PC-9 (cell line): ENCODE measurements at regions not wholly inside any gene's neighbourhood (a gene's known extent, or its start where the extent isn't known, plus 50 kb on each side); places are given as distances from the start of the nearest gene placed in this dataset.

Experiments used
- BruUV-seq: library from RNA; stranded (reverse); fragments of 400-500 nt; replicated peaks from 2 replicates; lab custom pipeline; 2021; lab: Mats Ljungman, UMichigan
- CTCF ChIA-PET: fragments of 300-600 bp; sonication (Branson Sonifier 250); formaldehyde crosslinking; loops from one replicate; lab custom pipeline; 2022; ENCODE audit warnings: antibody characterized with exemption; lab: Charles Lee
- POLR2A ChIA-PET: fragments of 300-600 bp; sonication (Branson Sonifier 250); formaldehyde crosslinking; loops from one replicate; lab custom pipeline; 2022; ENCODE audit warnings: antibody characterized with exemption; ENCODE audit not compliant: unreplicated experiment; lab: Charles Lee
- DNase-seq, 2 experiments: peaks; one replicate each; pipeline versions ENCODE4 v3.0.0 to v3.0.0-alpha.2; 2015 to 2022; ENCODE audit warnings: mixed read lengths in 1 of 2
- H2AFZ ChIP-seq: fragments of 200-600 bp; sonication (generic); 2 replicates; pipeline ENCODE4 v1.8.1; 2017; ENCODE audit warnings: antibody characterized with exemption
- H3F3A ChIP-seq: fragments of 200-600 bp; sonication (generic); 2 replicates; pipeline ENCODE4 v1.8.1; 2017; ENCODE audit warnings: antibody characterized with exemption, mild to moderate bottlenecking, low read depth; ENCODE audit not compliant: insufficient read depth
- H3K27ac ChIP-seq: fragments of 200-600 bp; sonication (generic); 2 replicates; pipeline ENCODE4 v1.6.1; 2016; ENCODE audit warnings: mixed run types
- H3K27me3 ChIP-seq: fragments of 200-600 bp; sonication (generic); 2 replicates; pipeline ENCODE4 v1.6.1; 2016; ENCODE audit warnings: low read depth, mixed run types; ENCODE audit not compliant: insufficient read depth
- H3K36me3 ChIP-seq: fragments of 200-600 bp; sonication (generic); 2 replicates; pipeline ENCODE4 v1.6.1; 2016; ENCODE audit warnings: low read depth, mixed run types
- H3K4me1 ChIP-seq: fragments of 200-600 bp; sonication (generic); replicated peaks from 2 replicates; pipeline ENCODE4 v1.6.1; 2016; ENCODE audit warnings: mixed run types; ENCODE audit not compliant: insufficient read depth
- H3K4me2 ChIP-seq: fragments of 200-600 bp; sonication (generic); 2 replicates; pipeline ENCODE4 v1.6.1; 2017; ENCODE audit warnings: mixed run types
- H3K4me3 ChIP-seq: fragments of 200-600 bp; sonication (generic); 2 replicates; pipeline ENCODE4 v1.6.1; 2016; ENCODE audit warnings: mixed run types
- H3K79me2 ChIP-seq: fragments of 200-600 bp; sonication (generic); 2 replicates; pipeline ENCODE4 v1.6.1; 2017; ENCODE audit warnings: low read depth, mixed run types
- H3K9me2 ChIP-seq: fragments of 200-600 bp; sonication (generic); 2 replicates; pipeline ENCODE4 v1.8.1; 2017; ENCODE audit warnings: mild to moderate bottlenecking; ENCODE audit not compliant: insufficient read depth
- H3K9me3 ChIP-seq: fragments of 200-600 bp; sonication (generic); 2 replicates; pipeline ENCODE4 v1.8.1; 2016; ENCODE audit warnings: low read depth; ENCODE audit not compliant: insufficient read depth
- H4K20me1 ChIP-seq: fragments of 200-600 bp; sonication (generic); 2 replicates; pipeline ENCODE4 v1.8.1; 2017; ENCODE audit not compliant: insufficient read depth
- CTCF ChIP-seq: fragments of 200-600 bp; sonication (generic); conservative IDR thresholded peaks from 2 replicates; pipeline ENCODE4 v1.6.1; 2017; ENCODE audit warnings: mixed run types, antibody characterized with exemption, mild to moderate bottlenecking, moderate library complexity
- EZH2 ChIP-seq: fragments of 200-600 bp; sonication (generic); IDR thresholded peaks from 2 replicates; pipeline ENCODE4 v1.8.0; 2017; ENCODE audit warnings: antibody characterized with exemption, low read depth
- intact Hi-C: fragments of 100-400 bp; cut with micrococcal nuclease; formaldehyde crosslinking; loops from one replicate; pipeline ENCODE4 v1.10.0; 2022; ENCODE audit not compliant: unreplicated experiment

- no peaks in the 10 kb centered on the region for H4K20me1 ChIP-seq
- H3K27me3 ChIP-seq, result no peaks in the 10 kb centered on the region
- no peaks in the 10 kb centered on the region for H3K9me3 ChIP-seq
- no peak overlapping the region for H2AFZ ChIP-seq
- no peak overlapping the region for H3K27ac ChIP-seq
- H3K36me3 ChIP-seq, result no peaks in the 10 kb centered on the region
- intact Hi-C loops, result no loop called here
- no peaks in the 10 kb centered on the region for H3F3A ChIP-seq
- H3K79me2 ChIP-seq, result no peaks in the 10 kb centered on the region
- no peaks in the 10 kb centered on the region for H3K9me2 ChIP-seq
- H3K4me1 ChIP-seq, result no peaks in the 10 kb centered on the region
- no peak overlapping the region for H3K4me2 ChIP-seq
- ChIA-PET CTCF (no interaction called here), POLR2A (no interaction called here)
- no peak for DNase-seq
- no TSS peak for BruUV-seq
- no peak for TF ChIP-seq CTCF
- TF ChIP-seq EZH2, result no peak
- H3K4me3 ChIP-seq, result no peak overlapping the region
These were observed 210.9 kb downstream of the DPY19L2 start for GRCh38 chr12:63457428-63457827.

- Histone ChIP-seq H3K9me2 (no peaks in the 10 kb centered on the region), H3F3A (no peaks in the 10 kb centered on the region), H3K79me2 (no peaks in the 10 kb centered on the region), H3K4me2 (no peak overlapping the region), H4K20me1 (no peaks in the 10 kb centered on the region), H3K27me3 (no peaks in the 10 kb centered on the region), H3K4me3 (no peak overlapping the region), H3K27ac (no peak overlapping the region), H3K9me3 (no peaks in the 10 kb centered on the region), H2AFZ (no peak overlapping the region), H3K36me3 (no peaks in the 10 kb centered on the region), H3K4me1 (no peaks in the 10 kb centered on the region)
- intact Hi-C loops, result no loop called here
- DNase-seq, result no peak
- TF ChIP-seq CTCF (no peak), EZH2 (no peak)
- no TSS peak for BruUV-seq
- ChIA-PET POLR2A (no interaction called here), CTCF (no interaction called here)
These were observed 217.5 kb downstream of the DPY19L2 start for GRCh38 chr12:63450816-63451215.

GRCh38 chr12:63450334-63450733, 218.0 kb downstream of the DPY19L2 start:
- no peak overlapping the region for H3K4me2 ChIP-seq
- BruUV-seq, result no TSS peak
- no peaks in the 10 kb centered on the region for H3K9me2 ChIP-seq
- ChIA-PET CTCF (no interaction called here), POLR2A (no interaction called here)
- H3K27me3 ChIP-seq, result no peaks in the 10 kb centered on the region
- no peaks in the 10 kb centered on the region for H3K79me2 ChIP-seq
- H3F3A ChIP-seq, result no peaks in the 10 kb centered on the region
- intact Hi-C loops, result no loop called here
- H3K4me1 ChIP-seq, result no peaks in the 10 kb centered on the region
- no peak for DNase-seq
- no peak for TF ChIP-seq EZH2
- TF ChIP-seq CTCF, result no peak
- H3K9me3 ChIP-seq, result no peaks in the 10 kb centered on the region
- H4K20me1 ChIP-seq, result no peaks in the 10 kb centered on the region
- H2AFZ ChIP-seq, result no peak overlapping the region
- H3K36me3 ChIP-seq, result no peaks in the 10 kb centered on the region
- H3K27ac ChIP-seq, result no peak overlapping the region
- H3K4me3 ChIP-seq, result no peak overlapping the region
